Eye (tissue), 1 donor: ENCODE measurements at regions not wholly inside any gene's neighbourhood (a gene's known extent, or its start where the extent isn't known, plus 50 kb on each side); places are given as distances from the start of the nearest gene placed in this dataset.
"Not testable (repeated sequence)": the region's sequence is repeated elsewhere in the genome, so short reads cannot be mapped to it uniquely, and the experiment has no call there.

Experiments
- DNase-seq: peaks from one replicate; pipeline ENCODE4 v3.0.0-alpha.2; 2015

DNA sequence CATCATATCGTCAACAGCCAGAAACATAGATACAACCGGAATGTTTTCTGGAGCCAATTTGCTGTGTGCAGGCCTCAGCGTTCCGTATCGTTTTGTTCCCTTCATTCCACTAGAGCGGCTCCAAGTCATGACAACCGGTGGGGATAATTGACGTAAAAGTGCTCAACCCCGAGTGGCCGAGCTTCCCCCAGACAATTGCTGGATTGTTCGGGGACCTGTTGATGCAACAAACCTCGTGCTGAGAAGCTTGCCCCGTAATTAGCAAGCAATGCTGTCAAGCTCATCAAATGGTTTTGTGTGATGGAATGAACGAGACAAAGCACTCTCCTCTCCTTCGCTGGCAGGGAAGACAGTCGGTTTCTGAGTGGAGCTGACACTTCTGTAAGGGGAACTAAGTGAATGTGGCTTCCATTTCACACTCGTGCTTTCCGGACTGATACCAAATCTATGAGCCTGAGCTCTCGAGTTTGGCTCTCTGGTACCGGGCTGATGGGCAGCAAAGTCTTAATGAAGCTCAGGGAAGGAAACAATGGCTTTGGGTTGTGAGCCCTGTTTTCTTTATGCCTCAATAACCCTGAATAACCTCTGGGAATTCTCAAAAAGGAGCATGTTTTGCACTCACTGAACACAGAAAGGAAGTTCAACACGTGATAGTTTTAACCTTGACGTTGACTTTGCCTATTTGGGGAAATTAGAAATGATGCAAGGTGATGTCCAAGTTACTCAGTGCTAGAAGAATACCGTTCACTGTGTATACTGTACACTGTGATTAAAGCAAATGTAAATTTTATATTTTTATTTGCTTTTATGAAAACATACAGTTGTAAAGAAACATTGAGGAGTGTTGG lies 220.5 kb downstream of the BAMBI start:
- peak; percentile 97 for DNase-seq

- no peak for DNase-seq
These were observed 224.9 kb downstream of the BAMBI start for GRCh38 chr10:28902215-28902614.

DNA sequence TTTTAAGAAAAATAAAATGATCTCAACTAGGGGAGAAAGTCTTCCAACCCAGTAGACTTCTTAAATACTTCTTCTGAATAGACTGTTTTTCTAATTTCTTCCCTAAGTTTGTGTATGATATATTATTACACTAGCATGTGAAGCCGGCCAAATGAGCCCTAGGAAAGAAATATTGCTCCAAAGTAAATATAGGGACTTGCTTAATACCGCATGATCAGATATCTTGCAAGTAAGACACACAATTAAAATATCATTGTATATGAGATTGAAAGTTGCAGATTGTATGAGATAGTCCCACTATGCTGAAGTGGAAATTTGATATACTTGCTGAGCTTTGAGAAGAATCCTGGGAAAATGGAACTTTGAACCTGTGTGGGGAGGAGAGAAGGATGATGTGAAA lies 225.7 kb downstream of the BAMBI start:
- no peak for DNase-seq

GRCh38 chr10:28903736-28904135 lies 226.4 kb downstream of the BAMBI start:
- DNase-seq, result no peak

DNA sequence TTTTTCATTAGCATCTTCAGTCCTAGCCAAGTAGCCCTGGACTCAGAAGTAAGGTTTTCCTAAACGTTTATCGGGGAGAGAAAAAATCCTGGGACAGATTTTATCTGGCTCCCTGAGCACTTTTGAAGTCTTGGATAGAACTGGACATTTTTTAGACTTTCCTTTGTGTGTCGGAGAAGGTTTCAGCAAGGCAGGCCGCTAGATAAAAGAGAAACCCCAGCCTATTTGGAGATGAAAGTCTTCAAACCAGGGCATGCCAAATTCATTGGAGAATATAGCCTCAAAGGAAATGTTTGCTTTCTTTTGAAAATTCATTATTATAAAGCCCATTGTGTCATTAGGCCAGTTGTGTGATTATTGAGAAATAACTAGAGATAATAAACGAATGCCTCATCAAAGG lies 228.1 kb downstream of the BAMBI start:
- DNase-seq, result no peak

DNA sequence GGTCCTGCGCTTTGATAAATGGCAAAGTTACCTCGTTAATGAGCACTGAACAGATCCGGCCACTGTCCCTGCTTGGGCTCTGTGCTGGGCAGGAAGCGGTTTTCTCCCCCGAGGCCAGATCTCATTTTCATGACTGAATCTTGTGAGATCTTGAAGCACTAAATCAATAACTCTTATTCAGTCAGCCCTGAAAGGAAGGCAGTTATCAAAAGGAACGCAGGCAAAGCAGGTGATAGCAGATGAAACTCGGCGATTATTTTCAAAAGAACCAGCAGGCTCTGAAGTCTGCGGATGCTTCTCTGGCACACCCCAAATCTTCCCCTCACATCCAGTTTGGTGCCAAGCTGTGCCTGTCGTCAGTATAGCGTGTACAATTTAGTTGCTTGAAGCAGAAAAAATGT lies 228.7 kb downstream of the BAMBI start:
- peak; percentile 63 for DNase-seq

DNA sequence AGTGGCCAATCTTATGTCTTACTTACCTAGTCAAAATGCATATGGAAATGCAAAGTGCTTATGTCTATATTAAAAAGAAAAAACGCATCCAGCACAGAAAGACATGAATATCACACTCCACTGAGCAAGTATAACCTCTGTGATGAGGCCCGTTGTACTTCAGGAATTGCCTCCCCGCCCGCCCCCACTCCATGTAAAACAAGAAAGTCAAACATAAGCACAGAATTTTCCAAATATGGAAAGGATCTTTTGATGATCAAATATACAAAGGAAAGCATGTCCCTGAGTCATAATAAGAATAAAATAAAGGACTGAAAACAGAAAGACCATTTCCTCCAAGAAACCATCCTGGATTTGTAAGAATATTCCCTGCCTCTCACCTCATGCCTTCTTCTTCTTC lies 229.1 kb downstream of the BAMBI start:
- no peak for DNase-seq

DNA sequence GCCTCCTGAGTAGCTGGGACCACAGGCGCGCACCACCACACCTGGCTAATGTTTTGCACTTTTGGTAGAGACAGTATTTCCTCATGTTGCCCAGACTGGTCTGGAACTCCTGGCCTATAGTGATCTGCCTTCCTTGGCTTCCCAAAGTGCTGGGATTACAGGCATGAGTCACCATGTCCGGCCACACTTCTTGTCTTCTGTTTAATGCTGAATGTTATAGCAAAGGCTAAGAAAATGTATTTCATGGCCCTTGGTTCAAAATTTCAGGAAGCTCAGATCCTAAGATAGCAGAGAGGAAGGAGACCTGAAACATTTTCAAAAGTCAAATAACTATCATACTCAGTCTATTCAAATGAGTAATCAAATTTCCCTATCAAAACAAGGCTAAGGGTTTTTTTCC lies 229.6 kb downstream of the BAMBI start:
- DNase-seq, result no peak

DNA sequence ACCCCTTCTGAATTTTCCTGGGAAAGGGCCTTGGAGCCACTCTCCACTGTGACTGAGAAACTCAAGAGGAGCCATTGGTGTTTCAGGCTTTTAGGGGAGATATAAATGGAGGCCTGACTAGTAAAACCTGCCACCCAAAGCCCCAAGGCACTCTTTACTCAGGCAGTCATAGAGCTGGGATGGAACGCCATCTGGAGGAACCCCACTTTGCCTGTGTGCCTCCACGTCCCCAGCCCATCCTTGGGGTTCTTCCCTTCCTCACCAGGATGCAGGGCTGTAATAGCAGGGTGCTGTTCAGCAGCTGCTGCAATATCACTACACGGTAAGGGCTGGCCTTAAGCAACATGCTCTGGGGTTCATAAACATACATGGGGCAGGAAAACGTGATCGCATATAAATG lies 232.6 kb downstream of the BAMBI start:
- no peak for DNase-seq

GRCh38 chr10:28910956-28911355 lies 233.6 kb downstream of the BAMBI start:
- DNase-seq, result peak; percentile 40

DNA sequence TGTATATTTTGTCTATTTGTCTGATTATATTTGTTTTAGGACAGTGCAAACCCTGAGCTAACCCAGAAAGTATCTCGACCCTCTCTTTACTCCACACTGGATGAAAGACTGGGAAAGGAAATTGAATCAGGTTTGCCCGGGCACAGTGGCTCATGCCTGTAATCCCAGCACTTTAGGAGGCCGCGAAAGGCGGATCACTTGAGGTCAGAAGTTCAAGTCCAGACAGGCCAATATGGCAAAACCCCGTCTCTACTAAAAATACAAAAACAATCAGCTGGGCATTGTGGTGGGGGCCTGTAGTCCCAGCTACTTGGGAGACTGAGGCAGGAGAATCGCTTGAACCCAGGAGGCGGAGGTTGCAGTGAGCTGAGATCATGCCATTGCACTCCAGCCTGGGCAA lies 234.2 kb downstream of the BAMBI start:
- DNase-seq, result not testable (repeated sequence)

- DNase-seq, result no peak
These were observed 234.9 kb downstream of the BAMBI start for GRCh38 chr10:28912017-28912783.

DNA sequence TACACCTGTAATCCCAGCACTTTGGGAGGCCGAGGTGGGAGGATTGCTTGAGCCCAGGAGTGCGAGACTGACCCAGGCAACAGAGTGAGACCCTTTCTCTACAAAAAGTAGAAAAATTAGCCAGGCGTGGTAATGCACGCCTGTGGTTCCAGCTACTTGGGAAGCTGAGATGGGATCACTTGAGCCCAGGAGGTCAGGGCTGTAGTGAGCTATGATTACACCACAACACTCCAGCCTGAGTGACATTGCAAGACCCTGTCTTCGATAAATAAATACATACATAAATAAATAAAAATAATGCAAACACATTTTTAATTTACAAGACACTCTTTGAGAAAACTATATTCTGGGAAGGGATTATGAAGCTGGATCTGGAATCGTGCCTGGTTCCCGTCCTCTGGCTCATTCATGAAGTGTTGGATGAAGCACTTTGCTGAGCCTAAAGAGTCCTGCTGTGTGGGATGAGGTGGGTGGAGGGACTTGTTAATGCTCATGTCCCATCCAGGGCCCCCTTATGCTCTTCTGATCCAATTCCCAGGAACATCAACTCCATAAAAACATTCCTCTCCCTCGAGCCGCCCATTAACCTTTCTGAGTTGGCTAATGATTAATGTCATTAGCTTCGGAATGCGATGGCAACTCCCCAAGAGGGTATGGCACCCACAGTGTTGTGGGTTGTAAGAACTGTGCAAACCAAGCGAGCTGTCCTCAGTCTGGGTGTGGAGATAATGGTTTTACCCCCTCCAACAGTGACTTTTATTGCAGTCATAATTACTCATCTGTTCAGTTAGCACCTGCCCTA lies 236.3 kb downstream of the BAMBI start:
- no peak for DNase-seq

- no peak for DNase-seq
These were observed 237.4 kb downstream of the BAMBI start for GRCh38 chr10:28914701-28915100.

DNA sequence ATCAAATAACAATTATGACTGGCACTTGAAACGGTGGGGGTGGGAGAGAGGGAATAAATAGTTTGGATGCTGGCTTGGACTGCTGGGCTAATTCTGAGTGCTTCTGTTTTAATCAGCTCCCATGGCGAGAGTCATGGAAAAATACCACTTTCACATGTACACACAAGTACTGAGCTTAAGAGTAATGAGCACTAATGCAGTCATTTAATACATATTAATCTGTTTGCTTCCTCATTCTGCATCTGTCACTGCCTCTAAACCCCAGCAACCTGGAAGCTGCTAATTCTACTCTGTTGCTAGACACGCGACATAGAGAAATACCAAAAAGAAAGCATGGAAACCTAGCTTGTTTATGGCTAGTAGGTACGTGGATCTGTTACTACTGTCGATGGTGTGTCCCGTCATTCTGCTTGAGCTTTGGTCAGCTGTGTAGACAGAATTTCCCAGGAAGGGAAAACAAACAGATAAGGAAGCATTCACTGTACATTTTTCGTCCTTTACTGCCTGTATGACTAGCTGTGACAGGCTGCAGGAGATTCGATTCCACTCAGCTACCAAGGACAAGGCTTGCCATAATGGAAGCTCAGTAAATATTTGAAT lies 238.8 kb downstream of the BAMBI start:
- DNase-seq, result no peak

- DNase-seq, result no peak
These were observed 242.8 kb downstream of the BAMBI start for GRCh38 chr10:28920091-28920490.

- no peak for DNase-seq
These were observed 244.8 kb downstream of the BAMBI start for GRCh38 chr10:28922127-28922526.

DNA sequence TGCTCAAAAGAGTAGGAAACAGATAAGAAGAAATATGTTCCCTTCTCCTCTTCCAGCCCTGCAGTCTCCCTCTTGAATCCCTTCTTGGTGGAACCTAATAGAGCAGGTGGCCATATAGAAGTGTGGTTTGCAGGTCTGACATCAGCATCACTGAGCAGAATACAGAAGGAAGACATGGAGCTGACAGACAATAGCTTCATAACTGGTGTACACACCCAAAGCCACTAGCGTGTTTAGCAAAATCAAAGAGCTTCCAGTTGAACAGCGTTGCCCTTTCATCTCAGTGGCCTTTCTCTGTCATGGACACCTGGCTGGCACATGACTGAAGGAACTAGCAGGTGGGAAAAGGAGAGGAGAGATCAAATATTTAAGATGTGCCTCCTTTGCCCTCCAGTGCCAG lies 245.5 kb downstream of the BAMBI start:
- no peak for DNase-seq

GRCh38 chr10:28924717-28925116 lies 247.4 kb downstream of the BAMBI start:
- DNase-seq, result no peak

GRCh38 chr10:28925121-28925663 lies 247.9 kb downstream of the BAMBI start:
- peak; percentile 59 for DNase-seq

- no peak for DNase-seq
These were observed 249.6 kb downstream of the BAMBI start for GRCh38 chr10:28926932-28927331.

- DNase-seq, result no peak
These were observed 251.2 kb downstream of the BAMBI start for GRCh38 chr10:28928484-28928883.

DNA sequence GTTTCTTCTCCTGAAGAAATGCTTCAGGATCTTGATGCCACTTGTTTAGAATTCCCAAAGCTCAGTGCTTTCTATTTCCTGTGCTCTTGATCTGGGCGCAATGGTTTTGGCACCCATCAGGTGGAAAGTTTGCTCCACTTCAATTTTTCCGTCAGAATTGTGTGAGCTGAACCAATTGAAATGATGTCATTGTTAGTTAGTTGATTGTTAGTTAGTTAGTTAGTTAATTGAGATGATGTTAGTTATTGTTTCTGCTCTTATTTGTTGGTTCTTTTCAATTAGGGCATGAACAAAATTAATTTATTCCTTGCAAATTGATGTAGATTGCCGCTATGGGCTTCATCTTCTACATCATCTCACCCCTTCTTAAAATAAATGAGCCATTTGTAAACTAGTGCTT lies 252.6 kb downstream of the BAMBI start:
- DNase-seq, result no peak
